GM18507 (cell line): ENCODE measurements at regions not wholly inside any gene's neighbourhood (a gene's known extent, or its start where the extent isn't known, plus 50 kb on each side); places are given as distances from the start of the nearest gene placed in this dataset.

Source experiments
- DNase-seq: peaks from one replicate; pipeline ENCODE4 v3.0.0; 2011; ENCODE audit warnings: low read depth; ENCODE audit not compliant: insufficient read length; ENCODE audit errors: extremely low spot score
- FAIRE-seq: peaks from 2 replicates; lab custom pipeline; 2011; peaks lifted over from hg19 to GRCh38; lab: Jason Lieb, UNC

DNA sequence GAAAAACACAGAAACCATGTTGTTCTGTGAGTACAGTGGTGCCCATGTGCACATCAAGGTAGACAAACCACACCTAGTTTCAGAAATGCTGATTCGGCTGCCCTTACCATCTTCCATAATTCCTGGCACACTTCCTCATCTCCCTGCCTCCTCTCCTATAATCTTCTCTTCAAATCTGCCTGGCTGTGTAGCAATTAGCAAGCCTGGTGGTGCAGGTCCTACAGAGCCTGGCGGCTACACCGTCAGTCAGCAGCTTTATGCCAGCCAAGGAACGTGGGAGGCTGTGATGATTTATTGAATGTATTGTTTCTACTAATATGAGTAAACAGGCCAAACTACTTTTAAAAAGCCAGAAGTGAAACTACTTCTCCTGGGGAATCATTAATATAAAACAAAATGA is 106.8 kb downstream of the SEMA6D start:
- no peak for DNase-seq
- FAIRE-seq = no peak

DNA sequence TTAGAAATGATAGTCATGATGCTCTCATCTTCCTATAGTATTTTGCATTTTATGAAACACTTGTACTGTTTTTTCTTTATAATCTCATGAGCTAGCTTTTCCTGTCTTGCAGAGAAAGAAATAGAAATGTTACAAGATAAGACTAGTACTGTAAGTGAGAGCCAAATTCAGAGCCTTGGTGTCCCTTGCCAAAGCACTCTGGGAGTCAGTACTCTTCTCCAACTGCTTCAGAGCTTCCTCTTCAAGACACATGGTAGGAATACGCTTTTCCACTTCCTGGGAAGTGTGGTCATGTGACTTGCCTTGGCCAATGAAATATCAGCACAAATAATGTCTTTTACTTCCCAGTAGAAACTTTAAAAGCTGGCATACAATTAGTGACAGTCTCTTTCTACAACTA is 112.4 kb downstream of the SEMA6D start:
- FAIRE-seq = no peak
- DNase-seq = no peak

DNA sequence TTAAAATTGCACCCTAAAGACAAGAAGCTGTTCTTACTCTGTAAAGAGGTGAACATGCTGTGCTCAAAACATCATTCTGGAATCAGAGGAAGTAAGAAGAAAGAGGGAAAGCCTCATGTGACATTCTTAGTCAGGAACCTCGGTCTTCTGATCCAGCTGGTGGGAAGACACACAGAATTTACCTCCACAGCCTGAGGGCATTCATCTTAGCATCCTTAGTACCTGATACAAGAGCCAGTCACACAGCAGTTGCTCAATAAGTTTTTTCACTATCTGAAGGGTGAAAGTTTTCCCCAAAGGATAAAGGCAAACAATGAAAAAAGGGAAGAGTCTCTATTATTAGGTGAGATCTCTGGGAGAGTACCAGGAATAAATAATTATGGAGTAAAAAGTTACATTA is 116.8 kb downstream of the SEMA6D start:
- DNase-seq = no peak
- FAIRE-seq = no peak

DNA sequence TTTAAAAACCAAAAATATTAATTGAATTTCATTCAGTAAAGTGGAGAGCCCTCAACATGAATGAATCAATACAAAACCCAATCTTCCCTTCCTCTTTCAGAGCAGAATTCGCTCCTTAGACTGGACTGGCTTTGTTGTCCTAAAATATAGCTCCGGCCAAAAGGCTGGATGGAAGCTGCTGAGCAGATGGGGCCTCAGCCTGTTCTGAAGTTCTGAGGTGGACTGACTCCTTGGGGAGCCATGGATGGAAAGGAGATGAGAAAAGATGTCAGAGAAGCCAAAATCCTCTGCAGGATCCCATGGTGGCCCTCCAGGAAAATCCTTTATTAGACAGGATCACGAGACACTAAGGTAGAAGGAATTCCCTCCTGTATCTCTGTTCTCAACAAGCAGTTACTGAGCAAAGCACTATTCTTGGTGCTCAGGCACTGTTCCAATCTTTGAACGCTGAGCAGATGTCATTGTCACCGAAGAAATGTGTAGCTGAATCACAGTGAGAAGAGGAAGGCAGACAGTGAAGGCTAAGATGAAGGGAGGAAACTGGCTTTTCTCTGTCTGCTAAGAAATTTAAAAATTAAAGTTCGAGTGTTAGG is 122.0 kb downstream of the SEMA6D start:
- FAIRE-seq (no peak), DNase-seq (no peak)

DNA sequence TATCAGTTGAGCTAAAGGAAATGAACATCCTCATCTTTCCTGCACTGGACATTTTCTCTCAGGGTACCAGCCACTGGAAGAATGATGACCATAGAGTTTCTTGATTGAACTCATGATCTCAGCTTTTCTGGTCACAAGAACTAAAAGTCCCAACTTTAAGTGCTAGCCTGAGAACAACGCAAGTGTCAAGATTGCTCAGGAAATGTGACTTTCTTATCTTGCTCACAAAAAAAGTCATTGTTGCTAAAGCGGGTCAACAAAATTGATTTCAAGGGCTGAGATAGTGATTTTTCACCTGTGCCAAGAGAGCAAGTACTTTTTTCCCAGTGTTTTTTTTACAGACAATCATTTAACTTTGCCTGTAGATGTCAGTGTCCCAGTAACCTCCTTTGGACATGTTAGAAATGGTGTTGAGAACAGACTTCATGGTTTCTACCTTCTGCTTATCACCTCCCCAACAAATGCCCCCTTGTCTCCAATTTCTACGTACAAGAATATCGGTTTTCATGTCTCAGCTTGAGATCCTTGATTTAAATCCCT is 125.9 kb downstream of the SEMA6D start:
- DNase-seq = no peak
- FAIRE-seq = no peak

DNA sequence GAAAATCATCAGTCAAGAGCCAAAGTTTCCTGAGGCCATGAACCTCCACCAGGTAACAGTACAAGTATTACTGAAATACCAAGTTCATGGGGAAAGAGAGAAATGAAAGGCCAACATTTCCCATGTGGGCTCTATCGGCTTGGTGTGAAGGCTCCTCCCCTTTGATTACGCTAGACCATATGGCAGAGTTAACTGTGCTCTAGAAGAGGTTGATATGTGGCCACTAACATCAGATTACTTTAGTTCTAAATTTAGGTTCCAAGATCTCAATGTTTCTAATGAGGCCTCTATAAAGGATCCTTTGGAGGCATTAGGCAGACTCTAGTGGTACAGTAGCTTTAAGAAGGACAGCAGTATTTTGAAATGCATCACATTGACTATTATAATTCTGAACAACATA is 127.1 kb downstream of the SEMA6D start:
- no peak for FAIRE-seq
- no peak for DNase-seq

DNA sequence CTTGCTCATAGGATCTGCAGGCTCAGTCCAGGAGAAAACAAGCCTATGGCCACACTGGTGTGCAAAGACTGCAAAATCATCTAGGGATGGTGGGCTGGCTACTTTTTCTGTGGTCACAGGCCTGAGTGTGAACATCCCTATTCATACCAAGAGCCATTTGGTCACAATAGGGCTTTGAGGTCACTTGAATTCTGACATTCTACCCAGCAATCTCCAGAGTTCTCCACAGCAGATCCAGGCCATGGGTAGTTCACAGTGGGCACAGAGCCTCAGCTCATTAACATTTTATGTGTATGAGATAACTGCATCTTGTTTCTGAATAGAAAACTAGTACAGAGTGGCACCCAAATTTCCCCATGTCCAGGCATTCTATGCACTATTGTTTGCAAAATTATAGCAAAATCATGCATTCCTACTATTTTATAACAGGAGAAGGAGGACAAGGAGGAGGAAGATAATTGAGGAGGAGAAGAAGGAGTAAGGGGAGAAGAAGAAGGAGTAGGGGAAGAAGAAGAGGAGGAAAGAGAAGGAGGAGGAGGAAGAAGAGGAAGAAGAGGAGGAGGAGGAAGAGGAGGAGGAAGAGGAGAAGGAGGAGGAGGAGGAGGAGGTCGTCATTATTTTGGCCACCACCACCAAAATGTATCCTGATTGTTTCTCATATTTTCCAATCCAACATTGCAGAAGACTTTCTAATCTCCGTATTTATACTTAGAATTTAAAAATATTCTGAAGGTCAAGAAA is 129.0 kb downstream of the SEMA6D start:
- FAIRE-seq (no peak), DNase-seq (no peak)

DNA sequence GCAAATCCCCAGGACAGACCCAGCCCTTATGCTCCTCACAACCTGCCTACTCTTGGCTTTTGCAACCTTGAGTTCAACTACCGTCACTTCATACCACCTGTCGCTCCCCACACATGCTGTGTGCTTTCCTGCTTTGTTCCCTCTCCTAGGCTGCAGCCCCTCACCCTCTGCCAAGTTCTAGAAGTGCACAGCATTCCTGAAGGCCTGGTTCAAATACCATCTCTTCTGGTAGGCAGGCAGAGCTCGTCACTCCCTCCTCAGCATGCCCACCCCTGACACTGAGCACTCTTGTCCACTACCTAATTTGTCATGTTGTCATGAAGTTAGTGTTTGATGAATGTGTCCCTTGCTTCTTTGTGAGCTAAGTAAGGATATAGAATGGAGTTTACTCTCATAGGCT is 129.6 kb downstream of the SEMA6D start:
- no peak for DNase-seq
- no peak for FAIRE-seq

DNA sequence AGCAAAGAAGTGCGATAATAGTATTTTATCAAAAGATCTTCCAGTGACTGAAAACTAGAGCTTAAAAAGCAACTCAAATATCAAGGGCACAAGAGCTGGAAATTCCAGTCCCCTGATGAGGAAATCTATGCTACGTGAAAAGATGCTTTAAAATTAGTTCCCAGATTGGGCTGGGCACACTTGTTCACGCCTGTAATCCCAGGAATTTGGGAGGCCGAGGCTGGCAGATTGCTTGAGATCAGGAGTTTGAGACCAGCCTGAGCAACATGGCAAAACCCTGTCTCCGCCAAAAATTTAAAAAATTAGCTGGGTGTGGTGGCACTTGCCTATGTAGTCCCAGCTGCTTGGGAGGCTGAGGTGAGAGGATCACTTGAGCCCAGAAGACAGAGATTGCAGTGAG is 138.8 kb downstream of the SEMA6D start:
- FAIRE-seq = no peak
- DNase-seq = no peak

DNA sequence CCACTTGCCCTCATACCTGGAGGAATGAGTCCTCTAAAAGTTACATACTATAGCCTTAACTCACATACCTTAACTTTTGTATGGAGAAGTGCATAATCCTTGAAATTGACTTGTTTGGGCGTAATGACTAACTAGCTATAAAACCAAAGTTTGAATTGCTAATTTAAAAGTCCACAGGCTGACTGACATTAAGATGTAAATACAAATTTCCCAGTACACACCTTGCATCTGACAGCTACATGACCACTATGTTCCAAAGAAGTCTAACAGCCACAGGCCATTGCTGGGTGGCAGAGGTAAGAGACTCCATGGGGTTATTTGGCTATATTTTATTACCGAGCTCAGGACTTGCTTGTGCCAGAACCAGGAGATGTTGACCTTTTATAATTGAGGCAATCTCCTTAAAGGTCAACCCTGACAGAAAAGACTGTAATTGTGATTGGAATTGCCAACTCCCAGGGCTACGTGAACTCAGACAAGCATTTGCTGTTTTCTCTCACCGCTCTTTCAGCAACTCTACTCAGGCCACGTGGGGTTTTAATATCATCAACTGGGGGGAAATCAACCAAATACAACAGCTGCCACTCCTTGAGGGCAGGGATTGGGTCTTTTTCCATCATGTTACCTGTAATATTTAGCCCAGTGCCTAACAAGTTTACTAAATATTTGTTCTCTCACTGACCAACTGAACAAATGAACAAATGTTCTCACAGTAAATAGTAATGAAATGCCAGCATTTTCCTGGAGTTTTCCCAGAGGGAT is 139.9 kb downstream of the SEMA6D start:
- DNase-seq (no peak), FAIRE-seq (no peak)

DNA sequence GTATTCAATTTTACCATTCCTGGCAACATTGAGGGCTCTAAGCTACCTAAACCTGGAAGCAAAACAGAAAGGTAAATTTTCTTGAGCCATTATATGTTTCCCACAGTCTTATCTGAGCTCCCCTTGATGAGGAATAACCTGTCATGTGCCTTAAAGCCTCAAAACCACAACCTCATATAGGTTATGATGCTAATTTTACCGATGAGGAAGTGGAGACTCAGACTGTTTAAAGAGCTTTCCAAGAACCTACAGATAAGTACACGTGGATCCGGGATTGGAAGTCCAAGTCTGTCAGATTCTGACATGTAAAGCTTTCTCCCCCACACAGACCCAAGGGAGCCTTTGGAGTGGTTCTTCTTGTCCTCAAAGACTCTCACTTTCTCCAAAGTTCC is 140.5 kb downstream of the SEMA6D start:
- FAIRE-seq = no peak
- DNase-seq = no peak

DNA sequence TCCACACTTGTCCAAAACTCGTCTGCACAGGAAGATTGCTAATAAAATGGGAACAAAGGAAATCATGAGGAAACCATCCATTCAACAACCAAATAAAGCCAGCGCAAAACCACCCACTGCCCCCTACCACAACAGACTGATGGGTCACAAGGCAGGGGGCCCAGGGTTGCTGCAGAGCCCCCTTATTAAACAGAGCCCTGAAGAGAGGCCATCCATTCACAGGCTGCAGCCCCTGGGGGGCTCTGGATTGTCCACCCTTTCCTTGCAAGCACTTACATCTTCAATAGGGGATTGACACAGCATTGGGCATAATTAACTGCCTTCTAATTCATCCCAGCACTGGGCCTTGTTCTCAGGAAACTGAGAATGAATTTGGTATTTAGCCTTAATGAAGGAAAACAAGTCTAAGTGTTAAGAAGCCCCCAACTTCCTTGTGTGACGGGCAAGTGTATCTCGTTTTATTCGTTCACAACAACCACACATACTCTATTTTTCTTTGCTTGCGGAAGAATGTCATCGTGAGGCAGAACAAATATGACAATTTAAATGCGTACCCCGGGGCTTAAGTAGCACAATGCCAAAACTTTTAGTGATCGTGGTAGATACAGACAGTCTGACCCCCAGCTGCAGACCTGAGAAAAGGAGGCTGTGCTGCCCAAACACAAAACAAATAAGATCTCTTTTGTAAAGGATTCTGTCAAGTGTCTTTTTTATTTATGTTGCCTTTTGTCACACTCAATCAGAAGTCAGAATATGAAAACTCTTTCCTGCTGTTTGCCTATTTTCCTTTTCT is 144.0 kb downstream of the SEMA6D start:
- no peak for FAIRE-seq
- DNase-seq = no peak

DNA sequence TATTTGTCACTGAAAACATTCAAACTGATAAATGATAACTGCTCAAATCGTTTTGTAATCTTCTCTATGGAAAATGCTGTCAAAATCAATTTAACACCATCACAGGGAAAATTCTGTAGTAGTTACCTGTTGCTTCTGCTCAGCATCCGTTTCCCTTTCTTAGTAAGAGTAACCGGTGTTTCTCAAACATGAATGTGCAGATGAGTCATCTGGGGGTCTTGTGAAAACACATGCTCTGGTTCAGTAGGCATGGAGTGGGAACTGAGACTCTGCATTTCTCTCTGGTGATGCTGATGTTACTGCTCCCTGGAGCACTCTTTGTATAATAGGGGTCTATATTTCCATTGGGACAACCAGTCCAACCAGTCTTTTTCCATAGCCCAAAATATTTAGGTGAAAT is 145.1 kb downstream of the SEMA6D start:
- DNase-seq (no peak), FAIRE-seq (peak; percentile 36)

DNA sequence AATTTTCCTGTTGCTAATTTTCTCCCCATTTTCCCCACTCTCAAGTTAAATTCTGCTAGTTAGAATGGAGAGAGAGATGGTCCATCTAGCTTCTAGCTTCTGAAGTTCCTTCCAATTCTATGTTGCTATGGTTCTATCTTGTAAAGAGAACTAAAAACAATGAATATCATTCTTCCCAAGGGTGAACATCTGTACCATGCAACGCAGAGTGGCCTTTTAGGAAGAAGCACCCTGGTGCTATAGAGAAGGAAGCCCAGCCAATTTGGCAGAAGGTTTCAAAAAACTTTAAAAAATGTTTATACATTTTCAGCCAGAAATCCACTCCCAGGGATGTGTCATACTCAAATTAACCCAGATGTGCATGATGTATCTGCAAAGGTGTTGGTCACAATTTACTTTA is 149.1 kb downstream of the SEMA6D start:
- no peak for FAIRE-seq
- no peak for DNase-seq

DNA sequence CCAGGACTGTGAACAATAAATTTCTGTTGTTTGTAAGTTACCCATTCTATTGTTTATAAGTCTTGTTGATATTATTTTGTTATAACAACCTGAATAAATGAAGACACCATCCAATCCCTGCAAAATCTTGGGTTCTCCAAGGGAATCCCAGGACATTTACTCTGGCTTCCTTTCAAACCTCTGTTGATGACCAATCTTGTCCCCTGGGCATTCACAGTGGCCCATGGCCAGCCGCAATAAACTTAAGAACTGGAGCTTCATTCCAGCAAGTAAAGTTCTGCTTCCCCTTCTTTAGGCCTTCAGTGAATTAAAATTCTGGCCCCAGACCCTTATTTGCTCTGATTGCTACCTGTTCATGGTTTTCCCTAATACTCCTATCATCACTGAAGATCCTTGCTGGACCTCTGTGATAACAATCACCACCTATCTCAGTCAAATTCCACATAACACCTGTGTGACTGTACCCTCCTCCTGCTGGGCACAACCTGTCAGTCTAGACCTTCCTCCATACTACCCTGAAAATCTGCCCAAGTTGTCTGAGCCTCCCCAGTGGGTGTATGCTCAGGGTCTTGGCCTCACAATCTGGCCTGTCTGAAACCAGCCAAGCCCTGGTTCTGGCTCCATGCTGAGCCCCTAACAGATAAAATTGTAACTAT is 153.1 kb downstream of the SEMA6D start:
- DNase-seq (no peak), FAIRE-seq (no peak)

DNA sequence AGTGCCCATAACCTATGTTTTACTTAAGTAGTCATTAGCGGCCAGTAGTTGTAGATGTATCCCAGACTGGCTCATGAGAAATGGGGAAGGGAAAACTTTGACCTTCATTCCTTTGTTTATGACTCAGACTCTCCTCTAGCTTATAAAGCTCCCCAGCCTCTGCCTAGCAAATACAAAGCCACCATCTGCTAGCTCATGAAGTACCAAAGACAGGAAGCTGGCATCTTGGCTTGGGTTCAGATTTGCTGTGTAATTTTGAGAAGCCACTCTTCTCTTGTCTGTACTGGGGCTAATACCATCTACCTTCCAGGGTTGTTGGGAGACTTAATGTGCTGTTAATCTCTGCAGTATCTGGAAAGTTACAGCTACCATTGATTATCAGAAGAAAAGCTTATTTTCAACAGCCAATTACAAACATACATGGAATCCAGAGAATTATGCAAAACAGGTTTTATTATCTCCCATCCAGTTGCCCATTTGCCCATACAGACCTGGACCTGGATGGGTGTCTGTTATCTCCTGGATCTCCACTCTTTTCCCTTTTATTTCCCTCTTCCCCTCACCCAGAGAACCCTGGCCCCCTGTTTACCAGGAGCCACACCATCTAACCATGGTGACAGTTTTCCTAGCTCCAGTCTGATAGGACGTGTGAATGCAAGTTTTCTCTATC is 153.8 kb downstream of the SEMA6D start:
- DNase-seq (no peak), FAIRE-seq (no peak)

DNA sequence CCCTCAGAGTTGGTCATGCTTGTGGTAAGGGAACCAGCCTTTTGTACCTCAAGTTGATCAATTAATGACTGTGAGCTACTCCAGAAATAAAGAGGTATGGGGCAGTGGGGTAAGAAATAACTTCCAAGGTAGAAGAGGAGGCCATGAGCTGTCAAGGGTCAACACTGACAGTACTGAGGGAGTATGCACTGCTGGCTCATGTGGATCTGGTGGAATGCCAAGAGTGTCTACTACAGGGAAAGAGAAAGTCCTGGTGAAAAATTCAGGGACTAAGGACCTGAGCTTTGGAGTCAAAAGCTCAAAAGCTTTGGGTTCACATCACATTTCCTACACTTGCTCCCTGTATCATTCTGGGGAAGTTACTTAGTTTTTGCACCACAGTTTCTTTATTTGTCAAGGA is 154.9 kb downstream of the SEMA6D start:
- DNase-seq = no peak
- FAIRE-seq = no peak

DNA sequence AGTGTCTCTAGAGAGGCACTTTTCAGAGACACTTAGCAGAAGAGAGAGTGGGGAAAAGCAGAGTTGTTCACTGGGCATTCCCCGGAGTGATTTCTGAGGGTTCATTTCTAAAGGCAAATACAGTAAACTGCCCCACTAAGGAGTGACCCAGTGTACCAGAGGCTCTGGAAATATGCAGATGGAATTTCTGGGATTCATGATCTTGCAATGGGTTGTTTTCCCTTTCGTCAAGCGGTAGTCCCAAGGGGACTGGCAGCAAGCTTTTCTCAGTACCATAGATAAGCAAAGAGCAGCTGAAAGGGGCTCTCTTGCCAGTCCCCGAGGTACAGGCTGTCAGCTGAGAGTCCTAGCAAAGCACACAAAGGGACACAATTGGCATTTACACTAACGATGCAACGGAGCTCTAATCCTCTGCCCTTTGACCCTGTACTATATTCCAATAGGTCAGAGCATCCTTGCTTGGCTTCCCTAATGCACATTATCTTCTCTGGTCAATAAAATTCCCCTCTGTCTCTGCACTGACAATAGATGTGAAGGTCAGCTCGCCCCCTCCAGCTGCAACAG is 155.6 kb downstream of the SEMA6D start:
- FAIRE-seq (no peak), DNase-seq (no peak)

DNA sequence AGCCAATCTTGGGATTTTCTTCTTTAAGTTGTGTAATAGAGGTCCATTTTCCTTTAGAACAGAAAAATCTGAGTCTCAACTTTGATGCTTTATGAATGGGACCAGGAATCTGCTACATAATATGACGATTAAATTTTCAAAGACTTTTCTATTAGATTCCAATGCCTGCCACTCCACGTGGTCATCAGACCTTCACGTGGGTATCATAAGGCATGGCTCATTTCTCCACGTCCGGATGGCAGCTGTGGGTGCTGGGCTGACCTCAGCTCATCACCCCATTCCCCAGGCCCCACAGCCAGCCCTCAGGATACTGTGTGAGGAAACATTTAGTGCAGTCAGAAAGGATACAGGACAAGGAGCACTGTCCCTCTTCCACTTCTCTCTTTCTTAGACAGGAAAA is 159.7 kb downstream of the SEMA6D start:
- DNase-seq (no peak), FAIRE-seq (no peak)
